ENCODE measurements at regions not wholly inside any gene's neighbourhood (a gene's known extent, or its start where the extent isn't known, plus 50 kb on each side); places are given as distances from the start of the nearest gene placed in this dataset.

- H3K27ac ChIP-seq: no peak overlapping the region
- intact Hi-C loops (cut with DNase I; ENCODE audit: low total_unique reads): no loop called here
- peak in 1 of 2 donors; percentile 3 for DNase-seq
- H3K36me3 ChIP-seq: no peaks in the 10 kb centered on the region
- H3K4me1 ChIP-seq: peaks cover 11 to 29% (median 19%) of the 10 kb centered on the region in 4 donors
- peaks cover 0 to 4% (median 0%) of the 10 kb centered on the region in 4 donors for H3K9me3 ChIP-seq
- peak overlapping the region in 1 of 4 donors; percentile 49 for H3K4me3 ChIP-seq
- 9 to 16% (median 11%) methylated on average over 17 to 36 of the region's 36 CpGs for WGBS, 5 donors
- TF ChIP-seq EP300 (IDR thresholded peaks at IDR 0.05) (no peak), POLR2A (IDR thresholded peaks at IDR 0.05) (no peak), POLR2AphosphoS5 (IDR thresholded peaks at IDR 0.05) (no peak)
- TF ChIP-seq, protein P1, sequence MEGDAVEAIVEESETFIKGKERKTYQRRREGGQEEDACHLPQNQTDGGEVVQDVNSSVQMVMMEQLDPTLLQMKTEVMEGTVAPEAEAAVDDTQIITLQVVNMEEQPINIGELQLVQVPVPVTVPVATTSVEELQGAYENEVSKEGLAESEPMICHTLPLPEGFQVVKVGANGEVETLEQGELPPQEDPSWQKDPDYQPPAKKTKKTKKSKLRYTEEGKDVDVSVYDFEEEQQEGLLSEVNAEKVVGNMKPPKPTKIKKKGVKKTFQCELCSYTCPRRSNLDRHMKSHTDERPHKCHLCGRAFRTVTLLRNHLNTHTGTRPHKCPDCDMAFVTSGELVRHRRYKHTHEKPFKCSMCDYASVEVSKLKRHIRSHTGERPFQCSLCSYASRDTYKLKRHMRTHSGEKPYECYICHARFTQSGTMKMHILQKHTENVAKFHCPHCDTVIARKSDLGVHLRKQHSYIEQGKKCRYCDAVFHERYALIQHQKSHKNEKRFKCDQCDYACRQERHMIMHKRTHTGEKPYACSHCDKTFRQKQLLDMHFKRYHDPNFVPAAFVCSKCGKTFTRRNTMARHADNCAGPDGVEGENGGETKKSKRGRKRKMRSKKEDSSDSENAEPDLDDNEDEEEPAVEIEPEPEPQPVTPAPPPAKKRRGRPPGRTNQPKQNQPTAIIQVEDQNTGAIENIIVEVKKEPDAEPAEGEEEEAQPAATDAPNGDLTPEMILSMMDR (IDR thresholded peaks at IDR 0.05): no peak
- H3K27me3 ChIP-seq: peaks cover 22 to 49% (median 36%) of the 10 kb centered on the region in 3 donors
These were observed 257.0 kb downstream of the OTUD1 start for GRCh38 chr10:23695825-23696420.

DNA sequence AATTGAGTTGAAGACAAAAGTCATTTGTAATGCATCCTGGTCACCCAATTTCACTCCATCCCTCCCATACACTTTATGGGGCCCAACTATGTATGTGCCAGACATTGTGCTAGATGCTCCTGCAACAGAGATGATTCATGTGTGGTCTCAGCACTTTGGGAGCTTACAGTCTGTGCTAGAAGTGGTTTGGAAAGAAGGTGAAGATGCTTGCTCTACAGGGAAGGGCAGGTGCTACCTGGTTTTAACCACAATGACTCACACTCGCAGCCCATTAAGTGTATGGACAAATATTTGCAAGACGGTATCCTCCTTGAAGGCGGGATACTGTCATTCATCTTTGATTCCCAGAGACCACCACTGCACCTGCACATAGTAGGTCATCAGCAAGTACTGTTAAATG lies 257.6 kb downstream of the OTUD1 start:
- intact Hi-C loops (cut with DNase I; ENCODE audit: low total_unique reads): no loop called here
- H3K4me3 ChIP-seq: no peak overlapping the region
- no peak for DNase-seq
- WGBS, 5 donors: 53 to 83% (median 72%) methylated on average over 3 of the region's 3 CpGs
- H3K27me3 ChIP-seq: peaks cover 22 to 49% (median 36%) of the 10 kb centered on the region in 3 donors
- H3K36me3 ChIP-seq: no peaks in the 10 kb centered on the region
- peaks cover 11 to 29% (median 19%) of the 10 kb centered on the region in 4 donors for H3K4me1 ChIP-seq
- H3K27ac ChIP-seq: no peak overlapping the region
- H3K9me3 ChIP-seq: peaks cover 0 to 4% (median 0%) of the 10 kb centered on the region in 4 donors
- TF ChIP-seq EP300 (IDR thresholded peaks at IDR 0.05) (no peak), POLR2AphosphoS5 (IDR thresholded peaks at IDR 0.05) (no peak)

DNA sequence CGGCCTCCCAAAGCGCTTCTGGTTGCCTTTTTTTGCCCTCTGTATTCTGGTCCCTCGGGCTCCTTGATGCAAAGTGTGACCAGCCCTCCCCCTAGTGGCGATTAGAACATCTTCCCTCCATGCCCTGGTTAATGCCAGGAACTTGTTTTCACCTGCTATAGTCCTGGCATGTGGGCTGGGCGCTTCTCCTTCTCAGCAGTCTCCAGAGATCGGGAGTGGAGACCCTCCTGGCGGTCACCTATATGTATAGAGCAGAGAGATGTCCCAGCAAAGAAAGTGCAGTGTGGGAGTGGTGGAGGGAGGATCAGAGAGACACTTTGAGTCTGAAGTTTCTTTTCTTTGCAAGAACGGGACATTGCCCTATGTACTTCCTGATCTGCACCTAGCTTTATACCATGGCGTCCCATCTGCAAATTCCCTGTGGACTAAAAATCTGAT lies 264.1 kb downstream of the OTUD1 start:
- H3K27me3 ChIP-seq: peaks cover 0 to 8% (median 0%) of the 10 kb centered on the region in 3 donors
- H3K27ac ChIP-seq: no peak overlapping the region
- DNase-seq: peak; percentile 55 to 87
- intact Hi-C loops (cut with DNase I; ENCODE audit: low total_unique reads): loop anchor here (5.0 kb wide), 1 partner anchor 391 kb away; no protein-coding TSS in a partner anchor
- 4 to 10% (median 6%) methylated on average over 9 of the region's 9 CpGs for WGBS, 5 donors
- H3K36me3 ChIP-seq: no peaks in the 10 kb centered on the region
- peaks cover 0 to 8% (median 2%) of the 10 kb centered on the region in 4 donors for H3K4me1 ChIP-seq
- H3K9me3 ChIP-seq: no peaks in the 10 kb centered on the region
- no peak overlapping the region for H3K4me3 ChIP-seq
- no peak for TF ChIP-seq EP300 (IDR thresholded peaks at IDR 0.05)
- TF ChIP-seq, protein P1 (IDR thresholded peaks at IDR 0.05): peak in 5 of 7 experiments; percentile 50 to 67 (median 58)

- no peak overlapping the region for H3K27ac ChIP-seq
- no peaks in the 10 kb centered on the region for H3K4me1 ChIP-seq
- TF ChIP-seq, protein P1 (IDR thresholded peaks at IDR 0.05): no peak
- TF ChIP-seq POLR2AphosphoS5 (IDR thresholded peaks at IDR 0.05) (no peak), EP300 (IDR thresholded peaks at IDR 0.05) (no peak), POLR2A (IDR thresholded peaks at IDR 0.05) (no peak)
- no peaks in the 10 kb centered on the region for H3K27me3 ChIP-seq
- no peak for DNase-seq
- H3K36me3 ChIP-seq: no peaks in the 10 kb centered on the region
- peaks cover 0 to 4% (median 0%) of the 10 kb centered on the region in 4 donors for H3K9me3 ChIP-seq
- WGBS, 5 donors: 91 to 98% (median 96%) methylated on average over 1 of the region's 1 CpG
- H3K4me3 ChIP-seq: no peak overlapping the region
- intact Hi-C loops (cut with DNase I; ENCODE audit: low total_unique reads): no loop called here
These were observed 276.5 kb downstream of the OTUD1 start for GRCh38 chr10:23715363-23715762.

DNA sequence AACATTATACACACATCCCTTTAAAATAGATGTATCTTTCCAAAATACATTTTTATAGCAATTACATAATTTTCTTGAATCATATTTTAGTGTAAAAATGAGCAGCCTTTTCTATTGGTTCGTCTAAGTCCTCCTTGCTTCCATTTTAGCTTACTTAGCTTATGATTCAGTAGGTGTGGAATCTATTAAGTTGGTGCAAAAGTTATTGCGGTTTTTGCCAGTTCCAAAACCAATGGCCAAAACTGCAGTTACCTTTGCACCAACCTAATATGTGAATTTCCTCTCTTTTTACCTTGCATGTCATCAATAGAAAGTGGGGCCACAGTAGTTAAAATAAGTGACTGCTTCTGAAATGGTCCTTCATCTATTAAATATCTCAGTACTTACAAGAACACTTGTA lies 279.0 kb downstream of the OTUD1 start:
- H3K4me1 ChIP-seq: no peaks in the 10 kb centered on the region
- TF ChIP-seq POLR2AphosphoS5 (IDR thresholded peaks at IDR 0.05) (no peak), EP300 (IDR thresholded peaks at IDR 0.05) (no peak), POLR2A (IDR thresholded peaks at IDR 0.05) (no peak)
- TF ChIP-seq, protein P1 (IDR thresholded peaks at IDR 0.05): no peak
- H3K9me3 ChIP-seq: peaks cover 0 to 4% (median 0%) of the 10 kb centered on the region in 4 donors
- DNase-seq: no peak
- WGBS, 5 donors: 48 to 65% (median 62%) methylated on average over 2 of the region's 2 CpGs
- no peak overlapping the region for H3K4me3 ChIP-seq
- no peaks in the 10 kb centered on the region for H3K36me3 ChIP-seq
- intact Hi-C loops (cut with DNase I; ENCODE audit: low total_unique reads): no loop called here
- H3K27me3 ChIP-seq: no peaks in the 10 kb centered on the region
- no peak overlapping the region for H3K27ac ChIP-seq
